ENCODE measurements at regions not wholly inside any gene's neighbourhood (a gene's known extent, or its start where the extent isn't known, plus 50 kb on each side); places are given as distances from the start of the nearest gene placed in this dataset.

DNA sequence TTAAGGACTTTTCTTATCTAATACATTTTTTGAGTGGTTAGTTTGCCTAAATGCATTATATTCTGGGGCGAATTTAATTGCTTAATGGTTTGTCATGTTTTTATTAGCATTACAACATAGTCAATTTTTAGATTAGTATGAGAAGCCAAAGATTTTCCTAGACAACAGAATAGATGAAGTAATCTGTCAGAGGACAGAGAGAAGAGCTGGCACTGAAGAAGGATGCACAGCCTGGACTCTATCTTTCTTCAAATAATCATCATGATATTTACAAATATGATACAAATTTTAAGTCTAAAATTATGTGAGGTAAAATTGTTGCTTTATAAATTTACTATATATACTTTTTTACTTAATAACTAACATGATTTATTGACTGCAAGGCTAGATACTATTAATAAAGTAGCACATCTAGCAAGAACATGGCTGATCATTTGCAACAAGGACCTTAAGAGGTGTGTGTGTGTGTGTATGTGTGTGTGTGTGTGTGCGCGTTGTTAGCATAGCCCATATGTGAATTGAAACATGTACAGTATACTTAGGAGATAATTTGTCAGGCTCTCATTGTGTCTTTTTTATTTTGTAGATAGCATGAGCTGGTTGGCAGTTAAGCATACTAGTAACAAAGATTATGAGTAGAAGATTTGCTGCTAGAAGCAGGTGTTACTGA is 752.2 kb downstream of the DCDC2C start:
- WGBS, 2 donors: 88 to 90% methylated on average over 3 of the region's 3 CpGs
- no peak for DNase-seq
- Histone ChIP-seq H3K36me3 (no peaks in the 10 kb centered on the region), H3K27me3 (no peaks in the 10 kb centered on the region), H3K4me3 (replicated peaks in 1 of 3) (no peak overlapping the region), H3K9me3 (no peaks in the 10 kb centered on the region), H3K27ac (no peak overlapping the region), H3K4me1 (no peaks in the 10 kb centered on the region)
- no peak for TF ChIP-seq POLR2A (IDR thresholded peaks at IDR 0.05)
- TF ChIP-seq, protein P1, sequence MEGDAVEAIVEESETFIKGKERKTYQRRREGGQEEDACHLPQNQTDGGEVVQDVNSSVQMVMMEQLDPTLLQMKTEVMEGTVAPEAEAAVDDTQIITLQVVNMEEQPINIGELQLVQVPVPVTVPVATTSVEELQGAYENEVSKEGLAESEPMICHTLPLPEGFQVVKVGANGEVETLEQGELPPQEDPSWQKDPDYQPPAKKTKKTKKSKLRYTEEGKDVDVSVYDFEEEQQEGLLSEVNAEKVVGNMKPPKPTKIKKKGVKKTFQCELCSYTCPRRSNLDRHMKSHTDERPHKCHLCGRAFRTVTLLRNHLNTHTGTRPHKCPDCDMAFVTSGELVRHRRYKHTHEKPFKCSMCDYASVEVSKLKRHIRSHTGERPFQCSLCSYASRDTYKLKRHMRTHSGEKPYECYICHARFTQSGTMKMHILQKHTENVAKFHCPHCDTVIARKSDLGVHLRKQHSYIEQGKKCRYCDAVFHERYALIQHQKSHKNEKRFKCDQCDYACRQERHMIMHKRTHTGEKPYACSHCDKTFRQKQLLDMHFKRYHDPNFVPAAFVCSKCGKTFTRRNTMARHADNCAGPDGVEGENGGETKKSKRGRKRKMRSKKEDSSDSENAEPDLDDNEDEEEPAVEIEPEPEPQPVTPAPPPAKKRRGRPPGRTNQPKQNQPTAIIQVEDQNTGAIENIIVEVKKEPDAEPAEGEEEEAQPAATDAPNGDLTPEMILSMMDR (IDR thresholded peaks at IDR 0.05): no peak
- intact Hi-C loops (cut with DNase I): no loop called here

DNA sequence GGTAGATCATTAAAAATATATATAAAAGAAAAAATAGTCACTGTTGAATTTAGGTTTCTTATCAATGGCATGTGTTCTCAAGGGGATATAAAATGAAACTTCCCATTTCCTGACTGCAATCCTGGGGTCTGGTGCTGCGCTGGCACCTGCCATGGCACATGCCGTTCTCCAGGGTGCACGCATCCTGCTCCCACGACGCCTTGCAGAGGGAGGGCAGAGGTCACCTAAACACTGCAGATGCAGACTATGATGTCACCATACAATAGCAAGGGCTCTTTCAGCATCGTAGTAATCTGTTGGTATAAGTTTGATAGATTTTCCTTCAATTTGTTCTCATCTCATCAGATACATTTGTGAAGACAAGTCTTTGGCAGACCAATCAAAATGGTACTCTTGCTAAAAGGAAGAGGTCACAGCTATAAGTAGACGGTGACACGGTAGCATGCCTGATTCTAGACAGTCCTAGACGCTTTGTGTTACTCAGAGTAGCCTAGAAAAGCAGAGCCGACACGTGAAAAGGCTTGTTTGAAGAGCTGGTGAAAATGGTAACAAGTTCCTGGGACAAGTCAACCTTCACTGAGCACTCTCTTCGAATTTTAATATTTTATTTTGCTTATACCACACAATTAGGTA is 761.4 kb downstream of the DCDC2C start:
- no peaks in the 10 kb centered on the region for H3K36me3 ChIP-seq
- TF ChIP-seq, protein P1 (IDR thresholded peaks at IDR 0.05): no peak
- TF ChIP-seq POLR2A (IDR thresholded peaks at IDR 0.05): no peak
- H3K9me3 ChIP-seq: no peaks in the 10 kb centered on the region
- 71 to 72% methylated on average over 12 of the region's 12 CpGs for WGBS, 2 donors
- peaks cover 0 to 6% of the 10 kb centered on the region in 2 donors for H3K4me1 ChIP-seq
- no peak for DNase-seq
- intact Hi-C loops (cut with DNase I): no loop called here
- H3K4me3 ChIP-seq (replicated peaks in 1 of 3): no peak overlapping the region
- no peak overlapping the region for H3K27ac ChIP-seq
- H3K27me3 ChIP-seq: no peaks in the 10 kb centered on the region

DNA sequence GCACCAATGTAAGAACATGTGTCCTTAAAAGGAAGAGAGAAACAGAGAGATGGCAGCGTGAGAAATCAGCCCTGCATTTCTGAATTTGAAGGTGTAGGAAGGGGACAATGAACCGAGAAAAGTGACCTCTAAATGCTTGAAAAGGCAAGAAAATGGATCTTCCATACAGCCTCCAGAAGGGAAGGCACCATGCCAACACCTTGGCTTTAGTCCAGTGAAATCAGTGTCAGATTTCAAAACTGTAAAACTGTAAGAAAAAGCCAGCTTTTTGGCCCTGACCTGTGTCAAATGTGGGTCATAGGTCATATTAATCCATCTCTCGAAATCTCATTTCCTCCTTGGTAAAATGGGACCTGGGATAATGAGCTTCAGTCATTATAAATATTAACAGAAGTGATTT is 762.3 kb downstream of the DCDC2C start:
- peaks cover 0 to 6% of the 10 kb centered on the region in 2 donors for H3K4me1 ChIP-seq
- intact Hi-C loops (cut with DNase I): no loop called here
- no peak overlapping the region for H3K27ac ChIP-seq
- H3K4me3 ChIP-seq (replicated peaks in 1 of 3): no peak overlapping the region
- no peaks in the 10 kb centered on the region for H3K9me3 ChIP-seq
- TF ChIP-seq, protein P1 (IDR thresholded peaks at IDR 0.05): no peak
- no peak for TF ChIP-seq POLR2A (IDR thresholded peaks at IDR 0.05)
- no peaks in the 10 kb centered on the region for H3K27me3 ChIP-seq
- WGBS, 2 donors: 48 to 54% methylated on average over 3 of the region's 3 CpGs
- H3K36me3 ChIP-seq: no peaks in the 10 kb centered on the region
- peak; percentile 9 to 44 for DNase-seq

DNA sequence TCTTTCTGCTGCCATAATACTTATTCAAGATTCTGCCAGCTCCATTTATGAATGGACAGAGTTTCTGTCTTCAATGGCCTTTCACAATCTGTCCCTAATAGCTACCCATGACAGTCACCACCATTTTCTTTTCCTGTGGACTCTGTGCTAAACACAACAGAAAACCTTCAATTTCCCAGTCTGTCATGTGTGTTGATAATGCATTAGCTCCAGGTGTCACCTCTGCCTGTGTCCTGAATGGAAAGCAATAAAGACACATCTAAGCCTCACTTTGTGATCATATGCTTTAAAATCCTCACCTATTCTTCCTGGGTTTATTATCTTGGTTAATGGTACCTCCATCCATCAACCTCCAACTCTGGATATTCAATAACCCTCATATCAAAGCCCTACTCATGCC is 772.2 kb downstream of the DCDC2C start:
- H3K36me3 ChIP-seq: no peaks in the 10 kb centered on the region
- TF ChIP-seq, protein P1 (IDR thresholded peaks at IDR 0.05): no peak
- no peak for TF ChIP-seq POLR2A (IDR thresholded peaks at IDR 0.05)
- H3K27me3 ChIP-seq: no peaks in the 10 kb centered on the region
- no peak overlapping the region for H3K27ac ChIP-seq
- H3K4me1 ChIP-seq: no peaks in the 10 kb centered on the region
- DNase-seq: no peak
- intact Hi-C loops (cut with DNase I): no loop called here
- H3K4me3 ChIP-seq (replicated peaks in 1 of 3): no peak overlapping the region
- no peaks in the 10 kb centered on the region for H3K9me3 ChIP-seq

DNA sequence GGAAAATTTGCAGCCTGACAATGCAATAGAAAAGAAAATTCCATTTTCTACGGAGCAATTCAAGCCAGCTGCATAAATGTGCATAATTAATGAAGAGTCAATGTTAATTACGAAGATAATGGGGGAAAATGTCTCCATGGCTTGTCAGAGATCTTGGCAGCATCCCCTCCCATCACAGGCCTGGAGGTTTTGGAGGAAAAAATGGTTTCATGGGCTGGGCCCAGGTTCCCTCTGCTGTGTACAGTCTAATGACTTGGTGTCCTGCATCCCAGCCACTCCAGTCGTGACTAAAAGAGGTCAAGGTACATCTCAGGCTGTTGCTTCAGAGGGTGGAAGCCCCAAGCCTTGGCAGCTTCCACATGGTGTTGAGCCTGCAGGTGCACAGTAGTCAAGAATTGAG is 779.7 kb downstream of the DCDC2C start:
- no peaks in the 10 kb centered on the region for H3K9me3 ChIP-seq
- no peak for DNase-seq
- no peak overlapping the region for H3K4me3 ChIP-seq (replicated peaks in 1 of 3)
- WGBS, 2 donors: 73 to 78% methylated on average over 3 of the region's 3 CpGs
- no peak overlapping the region for H3K27ac ChIP-seq
- no peak for TF ChIP-seq POLR2A (IDR thresholded peaks at IDR 0.05)
- TF ChIP-seq, protein P1 (IDR thresholded peaks at IDR 0.05): no peak
- no peaks in the 10 kb centered on the region for H3K27me3 ChIP-seq
- H3K4me1 ChIP-seq: no peaks in the 10 kb centered on the region
- H3K36me3 ChIP-seq: no peaks in the 10 kb centered on the region
- intact Hi-C loops (cut with DNase I): no loop called here

Data from thyroid gland (tissue), 4 donors.